Vagina (tissue), 2 donors: ENCODE measurements at regions not wholly inside any gene's neighbourhood (a gene's known extent, or its start where the extent isn't known, plus 50 kb on each side); places are given as distances from the start of the nearest gene placed in this dataset.

Experiments used
- CTCF ChIP-seq, 3 experiments: fragments of 450-650 bp in 2 of 3; fragments of 200-600 bp in 1 of 3; sonication (generic) in 1 of 3; IDR thresholded peaks; one replicate each; pipeline ENCODE4 v1.5.1; 2017 to 2019; ENCODE audit warnings: antibody characterized with exemption in 3 of 3, mild to moderate bottlenecking in 2 of 3, moderate library complexity in 2 of 3
- POLR2AphosphoS5 ChIP-seq, 2 donors: sonication (generic); formaldehyde crosslinking; IDR thresholded peaks; one replicate each; pipeline ENCODE4 v1.9.0; 2017; ENCODE audit warnings: antibody characterized with exemption in 2 of 2, mild to moderate bottlenecking in 2 of 2, low read depth in 1 of 2; ENCODE audit not compliant: insufficient read depth in 1 of 2

- TF ChIP-seq CTCF (IDR thresholded peaks at IDR 0.05) (no peak), POLR2AphosphoS5 (IDR thresholded peaks at IDR 0.05; ENCODE audit: insufficient read depth in 1 of 2, low read depth in 1 of 2) (peak in 1 of 2 donors; percentile 86)
Observed at GRCh38 chr3:65170390-65171042, 482.7 kb upstream of the ADAMTS9 start.
